Panc1 (cell line): ENCODE measurements at regions not wholly inside any gene's neighbourhood (a gene's known extent, or its start where the extent isn't known, plus 50 kb on each side); places are given as distances from the start of the nearest gene placed in this dataset.

ENCODE experiments used
- ATAC-seq: fragments of 200-7000 bp; cut with Tn5 transposase; 2 replicates; pipeline ENCODE4 v1.9.1; 2020; ENCODE audit warnings: mild to moderate bottlenecking, moderate library complexity
- BruUV-seq: library from RNA; stranded (reverse); fragments of 400-500 nt; replicated peaks from 2 replicates; lab custom pipeline; 2021; lab: Mats Ljungman, UMichigan
- CTCF ChIA-PET: fragments of 300-600 bp; sonication (Branson Sonifier 250); formaldehyde crosslinking; loops from one replicate; lab custom pipeline; 2022; ENCODE audit warnings: antibody characterized with exemption; lab: Charles Lee
- POLR2A ChIA-PET: fragments of 300-600 bp; sonication (Branson Sonifier 250); formaldehyde crosslinking; loops from one replicate; lab custom pipeline; 2022; ENCODE audit warnings: antibody characterized with exemption; lab: Charles Lee
- DNase-seq: peaks from one replicate; pipeline ENCODE4 v3.0.0-alpha.2; 2010; ENCODE audit warnings: low read depth, low spot score
- H3K27ac ChIP-seq: 2 replicates; pipeline ENCODE4 v1.5.1; 2011; ENCODE audit warnings: mild to moderate bottlenecking, low read length, inconsistent platforms
- H3K27me3 ChIP-seq: fragments of 200-500 bp; sonication (Bioruptor generic); 2 replicates; pipeline ENCODE4 v1.6.0; 2014; ENCODE audit warnings: low read length, inconsistent platforms; ENCODE audit not compliant: control insufficient read depth, insufficient read depth
- H3K36me3 ChIP-seq: fragments of 200-500 bp; sonication (Bioruptor generic); 2 replicates; pipeline ENCODE4 v1.5.1; 2014; ENCODE audit warnings: inconsistent platforms, mild to moderate bottlenecking, low read length, moderate library complexity; ENCODE audit not compliant: control insufficient read depth, insufficient read depth
- H3K4me1 ChIP-seq: 2 replicates; pipeline ENCODE4 v1.5.1; 2011; ENCODE audit warnings: inconsistent platforms, mild to moderate bottlenecking, low read length, moderate library complexity; ENCODE audit not compliant: control insufficient read depth, insufficient read depth
- H3K4me3 ChIP-seq, 2 experiments: 2 replicates each; pipeline ENCODE4 v1.5.1; 2011 to 2012; ENCODE audit warnings: low read depth in 2 of 2, low read length in 2 of 2, mild to moderate bottlenecking in 2 of 2, inconsistent platforms in 1 of 2, moderate library complexity in 1 of 2
- H3K9me3 ChIP-seq: fragments of 200-500 bp; sonication (Bioruptor generic); 2 replicates; pipeline ENCODE4 v1.5.1; 2014; ENCODE audit warnings: low read depth, mild to moderate bottlenecking, inconsistent platforms, low read length, moderate library complexity; ENCODE audit not compliant: control insufficient read depth, insufficient read depth
- POLR2AphosphoS5 ChIP-seq: IDR thresholded peaks from 2 replicates; pipeline ENCODE4 v1.6.1; 2012; ENCODE audit warnings: mild to moderate bottlenecking, low read depth, low read length, moderate library complexity
- SIN3A ChIP-seq: IDR thresholded peaks from 2 replicates; pipeline ENCODE4 v1.6.1; 2012; ENCODE audit warnings: low read depth, mild to moderate bottlenecking, low read length, moderate library complexity, borderline replicate concordance; ENCODE audit not compliant: insufficient read depth
- TCF7L2 ChIP-seq: IDR thresholded peaks from 2 replicates; pipeline ENCODE4 v1.6.1; 2011; ENCODE audit warnings: mild to moderate bottlenecking, low read depth, low read length, inconsistent platforms
- in situ Hi-C: cut with HindIII; loops from 2 replicates; pipeline ENCODE4 v1.10.0; 2016; ENCODE audit warnings: low sequenced_read_pairs, low pct_unique_long_range_greater_than_20kb
- intact Hi-C: fragments of 100-400 bp; cut with micrococcal nuclease; formaldehyde crosslinking; loops from one replicate; pipeline ENCODE4 v1.10.0; 2022; ENCODE audit not compliant: unreplicated experiment
- TF ChIP-seq, protein P1 (sequence below), 2 experiments: IDR thresholded peaks; 2 replicates each; pipeline ENCODE4 v1.6.1; 2011 to 2012; ENCODE audit warnings: low read depth in 2 of 2, control low read depth in 1 of 2, low read length in 1 of 2, mild to moderate bottlenecking in 1 of 2, moderate library complexity in 1 of 2; ENCODE audit not compliant: insufficient read depth in 1 of 2
- TF ChIP-seq, protein P2 (sequence below): fragments of 450-650 bp; IDR thresholded peaks from 2 replicates; pipeline ENCODE4 v1.5.1; 2017; ENCODE audit warnings: mild to moderate bottlenecking

DNA sequence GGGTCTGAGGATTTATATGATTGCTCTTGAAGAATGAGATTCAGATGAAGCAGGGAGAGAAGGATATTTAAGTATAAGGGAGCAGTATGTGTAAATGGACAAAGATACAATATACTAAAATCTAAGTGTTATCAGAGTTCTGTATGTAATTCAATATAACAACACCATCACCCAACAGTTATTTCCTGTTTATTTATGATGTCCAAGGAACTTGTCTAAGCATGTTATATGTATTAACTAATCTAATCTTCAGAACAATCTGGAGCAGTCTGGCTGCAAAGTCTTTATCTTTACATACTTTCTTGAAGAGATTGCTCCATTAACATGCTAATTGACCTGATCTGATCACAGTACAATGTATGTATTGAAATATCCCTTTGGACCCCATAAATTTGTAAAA lies 203.8 kb upstream of the WDFY3 start:
- ATAC-seq, result no peak
- Histone ChIP-seq H3K4me3 (no peak overlapping the region), H3K27ac (no peak overlapping the region), H3K36me3 (no peaks in the 10 kb centered on the region), H3K9me3 (no peaks in the 10 kb centered on the region), H3K27me3 (no peaks in the 10 kb centered on the region), H3K4me1 (no peaks in the 10 kb centered on the region)
- ChIA-PET POLR2A (no interaction called here), CTCF (no interaction called here)
- no peak for DNase-seq
- in situ Hi-C loops, result no loop called here
- intact Hi-C loops, result no loop called here
- no TSS peak for BruUV-seq
- TF ChIP-seq, protein P1, sequence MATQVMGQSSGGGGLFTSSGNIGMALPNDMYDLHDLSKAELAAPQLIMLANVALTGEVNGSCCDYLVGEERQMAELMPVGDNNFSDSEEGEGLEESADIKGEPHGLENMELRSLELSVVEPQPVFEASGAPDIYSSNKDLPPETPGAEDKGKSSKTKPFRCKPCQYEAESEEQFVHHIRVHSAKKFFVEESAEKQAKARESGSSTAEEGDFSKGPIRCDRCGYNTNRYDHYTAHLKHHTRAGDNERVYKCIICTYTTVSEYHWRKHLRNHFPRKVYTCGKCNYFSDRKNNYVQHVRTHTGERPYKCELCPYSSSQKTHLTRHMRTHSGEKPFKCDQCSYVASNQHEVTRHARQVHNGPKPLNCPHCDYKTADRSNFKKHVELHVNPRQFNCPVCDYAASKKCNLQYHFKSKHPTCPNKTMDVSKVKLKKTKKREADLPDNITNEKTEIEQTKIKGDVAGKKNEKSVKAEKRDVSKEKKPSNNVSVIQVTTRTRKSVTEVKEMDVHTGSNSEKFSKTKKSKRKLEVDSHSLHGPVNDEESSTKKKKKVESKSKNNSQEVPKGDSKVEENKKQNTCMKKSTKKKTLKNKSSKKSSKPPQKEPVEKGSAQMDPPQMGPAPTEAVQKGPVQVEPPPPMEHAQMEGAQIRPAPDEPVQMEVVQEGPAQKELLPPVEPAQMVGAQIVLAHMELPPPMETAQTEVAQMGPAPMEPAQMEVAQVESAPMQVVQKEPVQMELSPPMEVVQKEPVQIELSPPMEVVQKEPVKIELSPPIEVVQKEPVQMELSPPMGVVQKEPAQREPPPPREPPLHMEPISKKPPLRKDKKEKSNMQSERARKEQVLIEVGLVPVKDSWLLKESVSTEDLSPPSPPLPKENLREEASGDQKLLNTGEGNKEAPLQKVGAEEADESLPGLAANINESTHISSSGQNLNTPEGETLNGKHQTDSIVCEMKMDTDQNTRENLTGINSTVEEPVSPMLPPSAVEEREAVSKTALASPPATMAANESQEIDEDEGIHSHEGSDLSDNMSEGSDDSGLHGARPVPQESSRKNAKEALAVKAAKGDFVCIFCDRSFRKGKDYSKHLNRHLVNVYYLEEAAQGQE (IDR thresholded peaks at IDR 0.05; ENCODE audit: insufficient read depth in 1 of 2, low read depth in 2 of 2, low read length in 1 of 2), result no peak
- TF ChIP-seq, protein P2, sequence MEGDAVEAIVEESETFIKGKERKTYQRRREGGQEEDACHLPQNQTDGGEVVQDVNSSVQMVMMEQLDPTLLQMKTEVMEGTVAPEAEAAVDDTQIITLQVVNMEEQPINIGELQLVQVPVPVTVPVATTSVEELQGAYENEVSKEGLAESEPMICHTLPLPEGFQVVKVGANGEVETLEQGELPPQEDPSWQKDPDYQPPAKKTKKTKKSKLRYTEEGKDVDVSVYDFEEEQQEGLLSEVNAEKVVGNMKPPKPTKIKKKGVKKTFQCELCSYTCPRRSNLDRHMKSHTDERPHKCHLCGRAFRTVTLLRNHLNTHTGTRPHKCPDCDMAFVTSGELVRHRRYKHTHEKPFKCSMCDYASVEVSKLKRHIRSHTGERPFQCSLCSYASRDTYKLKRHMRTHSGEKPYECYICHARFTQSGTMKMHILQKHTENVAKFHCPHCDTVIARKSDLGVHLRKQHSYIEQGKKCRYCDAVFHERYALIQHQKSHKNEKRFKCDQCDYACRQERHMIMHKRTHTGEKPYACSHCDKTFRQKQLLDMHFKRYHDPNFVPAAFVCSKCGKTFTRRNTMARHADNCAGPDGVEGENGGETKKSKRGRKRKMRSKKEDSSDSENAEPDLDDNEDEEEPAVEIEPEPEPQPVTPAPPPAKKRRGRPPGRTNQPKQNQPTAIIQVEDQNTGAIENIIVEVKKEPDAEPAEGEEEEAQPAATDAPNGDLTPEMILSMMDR, result no peak
- TF ChIP-seq POLR2AphosphoS5 (no peak), SIN3A (no peak), TCF7L2 (no peak)

DNA sequence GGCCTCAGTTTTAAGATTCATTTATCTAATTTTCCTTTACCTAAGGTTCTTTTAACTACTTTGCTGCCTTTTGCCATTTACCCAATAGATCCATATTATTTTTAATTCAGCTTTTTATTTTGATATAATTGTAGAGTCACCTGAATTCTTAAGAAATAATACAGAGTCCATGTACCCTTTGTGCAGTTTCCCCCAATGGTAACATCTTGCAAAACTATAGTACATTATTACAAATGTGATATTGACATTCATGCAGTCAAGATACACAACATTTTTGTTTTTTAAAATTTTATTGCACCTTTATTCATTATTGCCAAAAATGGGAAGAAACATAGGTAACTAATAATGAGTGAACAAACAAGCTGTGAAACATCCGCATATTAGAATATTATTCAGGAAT lies 208.7 kb upstream of the WDFY3 start:
- no TSS peak for BruUV-seq
- H3K4me1 ChIP-seq, result no peaks in the 10 kb centered on the region

More for the DNA sequence above, 208.7 kb upstream of the WDFY3 start:
- in situ Hi-C loops, result no loop called here
- ATAC-seq (no peak), DNase-seq (no peak)
- Histone ChIP-seq H3K36me3 (no peaks in the 10 kb centered on the region), H3K27me3 (no peaks in the 10 kb centered on the region), H3K4me3 (no peak overlapping the region), H3K9me3 (no peaks in the 10 kb centered on the region), H3K27ac (no peak overlapping the region)
- intact Hi-C loops, result no loop called here
- CTCF ChIA-PET, result interaction anchor here (0.6 kb wide), 1 partner anchor 22 kb away, joined by 3 read pairs; no protein-coding TSS in a partner anchor
- no peak for TF ChIP-seq SIN3A
- TF ChIP-seq, protein P1 (IDR thresholded peaks at IDR 0.05; ENCODE audit: insufficient read depth in 1 of 2, low read depth in 2 of 2, low read length in 1 of 2), result no peak
- TF ChIP-seq, protein P2, result no peak
- POLR2A ChIA-PET, result no interaction called here
